ENCODE measurements at regions not wholly inside any gene's neighbourhood (a gene's known extent, or its start where the extent isn't known, plus 50 kb on each side); places are given as distances from the start of the nearest gene placed in this dataset.

DNA sequence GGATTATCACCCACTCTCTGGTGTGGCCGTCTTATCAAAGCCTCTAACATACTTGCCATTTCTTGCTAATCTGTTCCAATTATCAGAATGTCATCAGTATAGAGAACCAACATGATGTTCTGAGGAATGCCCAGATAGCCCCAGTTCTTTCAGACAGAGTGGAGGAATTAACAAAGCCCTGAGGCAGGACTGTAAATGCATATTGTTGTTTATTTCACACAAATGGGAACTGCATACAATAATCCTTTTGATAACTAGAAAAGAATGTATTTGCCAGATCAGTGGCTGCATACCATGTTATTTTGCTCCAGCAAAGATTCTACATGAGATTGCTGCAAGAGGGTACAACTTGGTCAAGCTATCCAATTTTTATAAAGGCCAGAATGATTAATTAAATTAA lies 112.8 kb upstream of the HEY2 start:
- TF ChIP-seq FOS (IDR thresholded peaks at IDR 0.05; ENCODE audit: extremely low read depth, insufficient read length) (no peak), CEBPB (tag; IDR thresholded peaks at IDR 0.05) (no peak), JUN (IDR thresholded peaks at IDR 0.05; ENCODE audit: borderline replicate concordance, low read depth, low read length) (no peak), JUN (CRISPR knock-in tag; IDR thresholded peaks at IDR 0.05; ENCODE audit: borderline replicate concordance) (no peak), SP1 (CRISPR knock-in tag; IDR thresholded peaks at IDR 0.05) (no peak), TGIF2 (CRISPR knock-in tag; IDR thresholded peaks at IDR 0.05) (no peak)
- TF ChIP-seq, protein P1, sequence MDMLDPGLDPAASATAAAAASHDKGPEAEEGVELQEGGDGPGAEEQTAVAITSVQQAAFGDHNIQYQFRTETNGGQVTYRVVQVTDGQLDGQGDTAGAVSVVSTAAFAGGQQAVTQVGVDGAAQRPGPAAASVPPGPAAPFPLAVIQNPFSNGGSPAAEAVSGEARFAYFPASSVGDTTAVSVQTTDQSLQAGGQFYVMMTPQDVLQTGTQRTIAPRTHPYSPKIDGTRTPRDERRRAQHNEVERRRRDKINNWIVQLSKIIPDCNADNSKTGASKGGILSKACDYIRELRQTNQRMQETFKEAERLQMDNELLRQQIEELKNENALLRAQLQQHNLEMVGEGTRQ (CRISPR knock-in tag; IDR thresholded peaks at IDR 0.05): no peak
- TF ChIP-seq, protein P2, sequence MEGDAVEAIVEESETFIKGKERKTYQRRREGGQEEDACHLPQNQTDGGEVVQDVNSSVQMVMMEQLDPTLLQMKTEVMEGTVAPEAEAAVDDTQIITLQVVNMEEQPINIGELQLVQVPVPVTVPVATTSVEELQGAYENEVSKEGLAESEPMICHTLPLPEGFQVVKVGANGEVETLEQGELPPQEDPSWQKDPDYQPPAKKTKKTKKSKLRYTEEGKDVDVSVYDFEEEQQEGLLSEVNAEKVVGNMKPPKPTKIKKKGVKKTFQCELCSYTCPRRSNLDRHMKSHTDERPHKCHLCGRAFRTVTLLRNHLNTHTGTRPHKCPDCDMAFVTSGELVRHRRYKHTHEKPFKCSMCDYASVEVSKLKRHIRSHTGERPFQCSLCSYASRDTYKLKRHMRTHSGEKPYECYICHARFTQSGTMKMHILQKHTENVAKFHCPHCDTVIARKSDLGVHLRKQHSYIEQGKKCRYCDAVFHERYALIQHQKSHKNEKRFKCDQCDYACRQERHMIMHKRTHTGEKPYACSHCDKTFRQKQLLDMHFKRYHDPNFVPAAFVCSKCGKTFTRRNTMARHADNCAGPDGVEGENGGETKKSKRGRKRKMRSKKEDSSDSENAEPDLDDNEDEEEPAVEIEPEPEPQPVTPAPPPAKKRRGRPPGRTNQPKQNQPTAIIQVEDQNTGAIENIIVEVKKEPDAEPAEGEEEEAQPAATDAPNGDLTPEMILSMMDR (IDR thresholded peaks at IDR 0.05 in 2 of 3, conservative IDR thresholded peaks at IDR 0.05 in 1 of 3; ENCODE audit: insufficient read depth in 2 of 3, low read depth in 1 of 3, low read length in 3 of 3): no peak
